ENCODE measurements at regions not wholly inside any gene's neighbourhood (a gene's known extent, or its start where the extent isn't known, plus 50 kb on each side); places are given as distances from the start of the nearest gene placed in this dataset.
A peak's percentile ranks its signal among the peaks of the same experiment; 100 is the strongest.
"Not testable (repeated sequence)": the region's sequence is repeated elsewhere in the genome, so short reads cannot be mapped to it uniquely, and the experiment has no call there.

- no peak for DNase-seq (ENCODE audit: low spot score)
Observed at GRCh38 chr6:74953708-74954107, 252.1 kb downstream of the COL12A1 start.

- peak; percentile 70 for DNase-seq (ENCODE audit: low spot score)
Observed at GRCh38 chr6:74946961-74947360, 258.9 kb downstream of the COL12A1 start.

- peak; percentile 60 for DNase-seq (ENCODE audit: low spot score)
Observed at GRCh38 chr6:74942130-74942529, 263.7 kb downstream of the COL12A1 start.

GRCh38 chr6:74941424-74941823 lies 264.4 kb downstream of the COL12A1 start:
- DNase-seq (ENCODE audit: low spot score): no peak

GRCh38 chr6:74939721-74940620 lies 265.9 kb downstream of the COL12A1 start:
- DNase-seq (ENCODE audit: low spot score): no peak

GRCh38 chr6:74939151-74939708 lies 266.6 kb downstream of the COL12A1 start:
- peak; percentile 18 for DNase-seq (ENCODE audit: low spot score)

- peak; percentile 60 for DNase-seq (ENCODE audit: low spot score)
Observed at GRCh38 chr6:74937936-74938335, 267.9 kb downstream of the COL12A1 start.

GRCh38 chr6:74936886-74937285 lies 269.0 kb downstream of the COL12A1 start:
- peak; percentile 81 for DNase-seq (ENCODE audit: low spot score)

GRCh38 chr6:74932232-74932888 lies 273.5 kb downstream of the COL12A1 start:
- no peak for DNase-seq (ENCODE audit: low spot score)

- DNase-seq (ENCODE audit: low spot score): peak; percentile 13
Observed at GRCh38 chr6:74931558-74931957, 274.3 kb downstream of the COL12A1 start.

- no peak for DNase-seq (ENCODE audit: low spot score)
Observed at GRCh38 chr6:74928203-74928602, 277.6 kb downstream of the COL12A1 start.

- DNase-seq (ENCODE audit: low spot score): no peak
Observed at GRCh38 chr6:74927299-74927698, 278.6 kb downstream of the COL12A1 start.

GRCh38 chr6:74925683-74926082 lies 280.2 kb downstream of the COL12A1 start:
- no peak for DNase-seq (ENCODE audit: low spot score)

GRCh38 chr6:74914888-74915287 lies 291.0 kb downstream of the COL12A1 start:
- DNase-seq (ENCODE audit: low spot score): no peak

GRCh38 chr6:74912234-74912633 lies 293.6 kb downstream of the COL12A1 start:
- no peak for DNase-seq (ENCODE audit: low spot score)

- DNase-seq (ENCODE audit: low spot score): no peak
Observed at GRCh38 chr6:74902846-74903245, 303.0 kb downstream of the COL12A1 start.

GRCh38 chr6:74902089-74902488 lies 303.8 kb downstream of the COL12A1 start:
- no peak for DNase-seq (ENCODE audit: low spot score)

- DNase-seq (ENCODE audit: low spot score): no peak
Observed at GRCh38 chr6:74901576-74901975, 304.3 kb downstream of the COL12A1 start.

- DNase-seq (ENCODE audit: low spot score): peak; percentile 26
Observed at GRCh38 chr6:74899416-74899815, 306.4 kb downstream of the COL12A1 start.

- no peak for DNase-seq (ENCODE audit: low spot score)
Observed at GRCh38 chr6:74892091-74892490, 313.8 kb downstream of the COL12A1 start.

GRCh38 chr6:74891349-74891831 lies 314.5 kb downstream of the COL12A1 start:
- DNase-seq (ENCODE audit: low spot score): no peak

- no peak for DNase-seq (ENCODE audit: low spot score)
Observed at GRCh38 chr6:74889635-74890034, 316.2 kb downstream of the COL12A1 start.

- not testable (repeated sequence) for DNase-seq (ENCODE audit: low spot score)
Observed at GRCh38 chr6:74888741-74889140, 317.1 kb downstream of the COL12A1 start.
